SK-N-SH treated with all-trans-retinoic acid at 6 μM for 48 hours (cell line): ENCODE measurements at regions not wholly inside any gene's neighbourhood (a gene's known extent, or its start where the extent isn't known, plus 50 kb on each side); places are given as distances from the start of the nearest gene placed in this dataset.

ENCODE experiments used
- ATAC-seq: fragments of 200-7000 bp; cut with Tn5 transposase; 3 replicates; pipeline ENCODE4 v1.9.1; 2020; ENCODE audit warnings: mild to moderate bottlenecking, moderate library complexity
- ARNTL ChIP-seq: fragments of 450-650 bp; formaldehyde crosslinking; IDR thresholded peaks from 2 replicates; pipeline ENCODE4 v1.5.0; 2020; ENCODE audit warnings: low read depth, mild to moderate bottlenecking, moderate library complexity, borderline replicate concordance
- BACH2 ChIP-seq: fragments of 250-450 bp; sonication (Bioruptor Pico); IDR thresholded peaks from 2 replicates; pipeline ENCODE4 v1.9.0; 2021; ENCODE audit warnings: mild to moderate bottlenecking, borderline replicate concordance
- CSDC2 ChIP-seq: fragments of 250-450 bp; sonication (Bioruptor Pico); IDR thresholded peaks from 2 replicates; pipeline ENCODE4 v1.5.0; 2020; ENCODE audit warnings: mild to moderate bottlenecking, moderate library complexity
- GLIS3 ChIP-seq: fragments of 250-450 bp; sonication (Bioruptor Pico); IDR thresholded peaks from 2 replicates; pipeline ENCODE4 v1.5.0; 2020; ENCODE audit warnings: mild to moderate bottlenecking, moderate library complexity
- ISL1 ChIP-seq: fragments of 250-450 bp; sonication (Bioruptor Pico); IDR thresholded peaks from 2 replicates; pipeline ENCODE4 v2.1.2; 2022; ENCODE audit warnings: mild to moderate bottlenecking, moderate library complexity
- OSR1 ChIP-seq: fragments of 250-450 bp; sonication (Bioruptor Pico); IDR thresholded peaks from 2 replicates; pipeline ENCODE4 v1.8.0; 2022; ENCODE audit warnings: moderate library complexity, mild to moderate bottlenecking, inconsistent platforms
- PPARA ChIP-seq: fragments of 250-450 bp; sonication (Bioruptor Pico); IDR thresholded peaks from 2 replicates; pipeline ENCODE4 v1.5.0; 2020; ENCODE audit warnings: mild to moderate bottlenecking, borderline replicate concordance
- RARB ChIP-seq: fragments of 250-450 bp; sonication (Bioruptor Pico); IDR thresholded peaks from 2 replicates; pipeline ENCODE4 v1.8.0; 2021; ENCODE audit warnings: mild to moderate bottlenecking, moderate library complexity
- SNAI2 ChIP-seq: fragments of 250-450 bp; sonication (Bioruptor Pico); IDR thresholded peaks from 2 replicates; pipeline ENCODE4 v1.5.0; 2020; ENCODE audit warnings: mild to moderate bottlenecking, moderate library complexity
- TCF4 ChIP-seq: fragments of 250-450 bp; sonication (Bioruptor Pico); IDR thresholded peaks from 2 replicates; pipeline ENCODE4 v1.8.0; 2021; ENCODE audit warnings: mild to moderate bottlenecking, moderate library complexity, borderline replicate concordance
- TOX ChIP-seq: fragments of 250-450 bp; sonication (Bioruptor Pico); IDR thresholded peaks from 2 replicates; pipeline ENCODE4 v1.8.0; 2021; ENCODE audit warnings: mild to moderate bottlenecking, moderate library complexity, borderline replicate concordance
- ZC3H10 ChIP-seq: fragments of 250-450 bp; sonication (Bioruptor Pico); IDR thresholded peaks from 2 replicates; pipeline ENCODE4 v1.5.1; 2021; ENCODE audit warnings: mild to moderate bottlenecking, moderate library complexity
- ZFP3 ChIP-seq: fragments of 250-450 bp; sonication (Bioruptor Pico); IDR thresholded peaks from 2 replicates; pipeline ENCODE4 v1.5.0; 2020; ENCODE audit warnings: mild to moderate bottlenecking, moderate library complexity
- ZFP30 ChIP-seq: fragments of 450-650 bp; formaldehyde crosslinking; IDR thresholded peaks from 2 replicates; pipeline ENCODE4 v1.5.0; 2022; ENCODE audit warnings: mild to moderate bottlenecking, moderate library complexity
- ZNF565 ChIP-seq: fragments of 450-650 bp; formaldehyde crosslinking; conservative IDR thresholded peaks from 2 replicates; pipeline ENCODE4 v1.5.0; 2020; ENCODE audit warnings: low read depth, mild to moderate bottlenecking, moderate library complexity
- ZNF70 ChIP-seq: fragments of 450-650 bp; formaldehyde crosslinking; IDR thresholded peaks from 2 replicates; pipeline ENCODE4 v1.5.0; 2020; ENCODE audit warnings: mild to moderate bottlenecking, moderate library complexity
- TF ChIP-seq, protein P1 (sequence below): fragments of 250-450 bp; sonication (Bioruptor Pico); IDR thresholded peaks from 2 replicates; pipeline ENCODE4 v1.5.1; 2021; ENCODE audit warnings: mild to moderate bottlenecking, moderate library complexity
- TF ChIP-seq, protein P2 (sequence below): fragments of 250-450 bp; sonication (Bioruptor Pico); IDR thresholded peaks from 2 replicates; pipeline ENCODE4 v1.8.0; 2020; ENCODE audit warnings: mild to moderate bottlenecking, moderate library complexity, borderline replicate concordance
- TF ChIP-seq, protein P3 (sequence below): fragments of 250-450 bp; sonication (Bioruptor Pico); IDR thresholded peaks from 2 replicates; pipeline ENCODE4 v1.5.1; 2020; ENCODE audit warnings: low read depth, mild to moderate bottlenecking, moderate library complexity

DNA sequence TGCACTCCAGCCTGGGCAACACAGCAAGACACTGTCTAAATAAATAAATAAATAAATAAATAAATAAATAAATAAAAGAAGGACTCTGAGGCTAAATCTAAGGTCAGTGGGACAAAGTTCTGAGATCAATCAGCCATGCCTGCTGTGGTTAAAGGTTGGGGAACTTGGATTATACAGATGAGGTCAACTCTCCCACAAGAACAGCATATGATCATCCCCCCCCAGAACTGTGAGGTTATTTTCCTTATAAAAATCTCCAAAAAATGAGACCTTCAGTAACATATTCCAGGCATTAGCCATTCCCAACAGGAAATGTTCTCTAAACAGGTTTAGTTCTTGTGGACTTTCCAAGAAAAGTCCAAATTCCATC lies 90.3 kb downstream of the C16orf95 start (continued):
- TF ChIP-seq, protein P1, sequence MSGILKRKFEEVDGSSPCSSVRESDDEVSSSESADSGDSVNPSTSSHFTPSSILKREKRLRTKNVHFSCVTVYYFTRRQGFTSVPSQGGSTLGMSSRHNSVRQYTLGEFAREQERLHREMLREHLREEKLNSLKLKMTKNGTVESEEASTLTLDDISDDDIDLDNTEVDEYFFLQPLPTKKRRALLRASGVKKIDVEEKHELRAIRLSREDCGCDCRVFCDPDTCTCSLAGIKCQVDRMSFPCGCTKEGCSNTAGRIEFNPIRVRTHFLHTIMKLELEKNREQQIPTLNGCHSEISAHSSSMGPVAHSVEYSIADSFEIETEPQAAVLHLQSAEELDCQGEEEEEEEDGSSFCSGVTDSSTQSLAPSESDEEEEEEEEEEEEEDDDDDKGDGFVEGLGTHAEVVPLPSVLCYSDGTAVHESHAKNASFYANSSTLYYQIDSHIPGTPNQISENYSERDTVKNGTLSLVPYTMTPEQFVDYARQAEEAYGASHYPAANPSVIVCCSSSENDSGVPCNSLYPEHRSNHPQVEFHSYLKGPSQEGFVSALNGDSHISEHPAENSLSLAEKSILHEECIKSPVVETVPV, result no peak

DNA sequence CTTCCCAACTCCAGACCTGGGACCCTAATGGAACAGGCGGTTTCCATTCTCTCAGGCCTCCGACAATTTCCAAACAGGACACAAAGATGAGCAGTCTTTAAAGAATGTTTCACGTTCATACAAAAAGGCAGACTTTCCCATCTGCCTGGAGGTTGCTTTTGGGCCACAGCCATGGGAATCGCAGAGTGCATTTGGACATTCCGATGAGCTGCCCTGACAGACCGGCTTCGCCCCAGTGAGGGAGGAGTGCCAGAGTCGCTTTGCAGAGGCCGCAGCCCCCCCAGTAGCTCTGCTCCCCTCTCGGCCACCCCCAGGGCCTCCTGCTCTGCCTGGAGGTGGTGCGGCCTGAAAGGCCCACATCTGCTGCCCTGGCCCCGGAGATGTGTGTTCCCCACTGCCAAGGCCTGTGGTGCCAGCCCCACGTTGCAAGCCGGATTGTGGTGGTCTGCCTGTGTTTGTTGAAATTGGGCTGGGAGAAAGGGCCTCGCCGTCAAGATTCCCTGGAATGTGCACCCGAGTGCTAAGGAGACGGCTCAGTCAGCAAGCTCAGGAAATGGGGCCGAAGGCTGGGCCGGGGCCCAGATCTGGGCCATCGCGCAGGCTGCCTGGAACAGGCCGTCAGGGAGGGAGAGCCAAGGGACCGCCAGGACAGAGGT lies 89.8 kb downstream of the C16orf95 start:
- no peak for TF ChIP-seq ZC3H10 (CRISPR knock-in tag)
- TF ChIP-seq ZNF70 (CRISPR knock-in tag), result no peak
- TF ChIP-seq CSDC2, result no peak
- no peak for TF ChIP-seq GLIS3 (CRISPR knock-in tag)
- TF ChIP-seq ZFP3 (CRISPR knock-in tag), result no peak
- no peak for TF ChIP-seq ZNF565 (CRISPR knock-in tag)
- TF ChIP-seq, protein P1, result no peak
- TF ChIP-seq TCF4, result no peak
- TF ChIP-seq, protein P2, sequence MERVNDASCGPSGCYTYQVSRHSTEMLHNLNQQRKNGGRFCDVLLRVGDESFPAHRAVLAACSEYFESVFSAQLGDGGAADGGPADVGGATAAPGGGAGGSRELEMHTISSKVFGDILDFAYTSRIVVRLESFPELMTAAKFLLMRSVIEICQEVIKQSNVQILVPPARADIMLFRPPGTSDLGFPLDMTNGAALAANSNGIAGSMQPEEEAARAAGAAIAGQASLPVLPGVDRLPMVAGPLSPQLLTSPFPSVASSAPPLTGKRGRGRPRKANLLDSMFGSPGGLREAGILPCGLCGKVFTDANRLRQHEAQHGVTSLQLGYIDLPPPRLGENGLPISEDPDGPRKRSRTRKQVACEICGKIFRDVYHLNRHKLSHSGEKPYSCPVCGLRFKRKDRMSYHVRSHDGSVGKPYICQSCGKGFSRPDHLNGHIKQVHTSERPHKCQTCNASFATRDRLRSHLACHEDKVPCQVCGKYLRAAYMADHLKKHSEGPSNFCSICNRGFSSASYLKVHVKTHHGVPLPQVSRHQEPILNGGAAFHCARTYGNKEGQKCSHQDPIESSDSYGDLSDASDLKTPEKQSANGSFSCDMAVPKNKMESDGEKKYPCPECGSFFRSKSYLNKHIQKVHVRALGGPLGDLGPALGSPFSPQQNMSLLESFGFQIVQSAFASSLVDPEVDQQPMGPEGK (CRISPR knock-in tag), result no peak
- TF ChIP-seq RARB (CRISPR knock-in tag), result no peak
- TF ChIP-seq BACH2, result no peak
- TF ChIP-seq SNAI2, result no peak
- ATAC-seq, result no peak

DNA sequence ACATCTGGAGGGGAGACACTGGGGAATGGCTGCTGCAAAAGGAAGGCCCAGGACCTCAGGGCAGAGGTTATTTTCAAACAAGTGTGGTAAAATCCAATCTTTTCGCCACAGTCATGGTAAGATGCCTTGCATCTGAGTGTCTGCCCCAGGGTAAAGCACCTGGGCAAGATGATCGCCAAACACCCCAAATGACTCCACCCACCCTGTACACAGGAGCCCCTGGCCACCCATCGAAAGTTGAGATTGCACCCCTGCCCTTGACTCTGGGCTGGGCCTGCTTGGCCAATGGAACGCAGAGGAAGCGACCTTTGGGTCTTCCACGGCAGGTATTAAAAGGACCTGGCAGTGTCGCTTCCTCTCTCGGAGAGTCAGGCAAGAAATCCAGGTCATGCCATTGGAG lies 88.8 kb downstream of the C16orf95 start:
- no peak for ATAC-seq
- TF ChIP-seq ARNTL (CRISPR knock-in tag) (no peak), TOX (no peak)

DNA sequence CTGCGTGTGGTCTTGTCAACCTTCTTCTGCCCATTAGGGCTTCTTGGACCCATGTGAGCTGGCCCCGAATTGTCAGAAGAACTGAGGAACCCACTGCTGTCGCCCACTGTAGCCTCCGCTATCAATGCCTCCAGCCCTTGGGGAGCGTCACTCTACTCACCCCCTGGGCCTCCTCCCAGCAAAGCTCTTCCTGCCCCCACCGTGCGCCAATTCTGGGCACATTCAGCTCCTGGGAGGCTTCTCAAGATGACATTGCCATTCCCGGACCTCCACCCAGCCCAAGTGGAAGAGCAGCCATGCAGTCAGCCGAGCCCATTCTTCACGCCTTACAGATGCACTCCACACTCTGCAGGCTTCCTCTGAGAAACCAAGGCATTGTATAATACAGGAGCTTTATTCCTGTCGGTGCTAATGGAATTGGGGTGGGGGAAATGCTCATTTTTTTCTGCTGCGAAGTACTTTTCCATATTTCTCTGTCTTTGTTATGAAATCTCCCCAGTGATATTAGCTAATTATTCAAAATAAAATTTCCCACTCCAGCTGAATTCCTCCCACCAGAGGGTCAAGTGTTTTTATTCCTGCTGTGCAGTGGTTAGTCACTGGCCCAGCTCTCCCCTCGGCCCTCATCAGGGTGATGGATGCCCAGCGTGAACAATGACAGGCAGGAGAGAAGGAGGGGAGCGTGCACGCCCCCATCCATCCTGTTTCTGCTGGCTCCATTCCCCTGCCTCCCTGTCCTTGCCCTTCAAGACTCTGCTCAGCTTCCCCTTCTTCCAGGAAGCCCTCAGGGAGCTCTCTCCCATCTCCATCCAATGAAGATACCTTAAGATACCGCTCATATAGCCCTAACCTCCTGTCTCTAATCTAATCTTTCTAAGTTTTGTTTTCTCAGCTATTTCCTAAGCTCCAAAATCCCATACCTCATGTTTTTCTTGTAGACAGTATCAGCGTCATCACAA lies 87.7 kb downstream of the C16orf95 start:
- ATAC-seq, result no peak
- TF ChIP-seq PPARA (CRISPR knock-in tag), result no peak
- TF ChIP-seq ZC3H10 (CRISPR knock-in tag), result no peak
- TF ChIP-seq GLIS3 (CRISPR knock-in tag), result no peak
- TF ChIP-seq ZFP30 (CRISPR knock-in tag), result no peak

DNA sequence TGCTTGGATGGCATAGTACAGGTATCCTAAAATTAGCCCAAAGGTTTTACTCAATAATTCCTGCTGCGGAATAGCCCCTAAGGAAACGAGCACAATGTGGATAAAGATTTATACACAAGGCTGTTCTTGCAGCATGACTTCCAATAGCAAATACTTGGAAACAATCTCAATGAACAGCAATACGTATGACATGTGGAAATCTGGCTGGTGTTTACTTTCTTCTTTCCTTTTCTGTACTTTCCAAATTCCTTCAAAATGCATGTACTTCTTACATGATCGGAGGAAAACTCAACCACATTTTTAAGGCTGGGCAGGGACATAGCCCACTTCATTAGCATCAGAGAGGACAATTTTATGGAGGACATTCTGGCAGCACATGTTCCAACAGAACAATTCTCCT lies 86.6 kb downstream of the C16orf95 start:
- TF ChIP-seq RARB (CRISPR knock-in tag) (no peak), ZNF70 (CRISPR knock-in tag) (no peak), ISL1 (CRISPR knock-in tag) (no peak), ARNTL (CRISPR knock-in tag) (no peak)
- TF ChIP-seq, protein P3, sequence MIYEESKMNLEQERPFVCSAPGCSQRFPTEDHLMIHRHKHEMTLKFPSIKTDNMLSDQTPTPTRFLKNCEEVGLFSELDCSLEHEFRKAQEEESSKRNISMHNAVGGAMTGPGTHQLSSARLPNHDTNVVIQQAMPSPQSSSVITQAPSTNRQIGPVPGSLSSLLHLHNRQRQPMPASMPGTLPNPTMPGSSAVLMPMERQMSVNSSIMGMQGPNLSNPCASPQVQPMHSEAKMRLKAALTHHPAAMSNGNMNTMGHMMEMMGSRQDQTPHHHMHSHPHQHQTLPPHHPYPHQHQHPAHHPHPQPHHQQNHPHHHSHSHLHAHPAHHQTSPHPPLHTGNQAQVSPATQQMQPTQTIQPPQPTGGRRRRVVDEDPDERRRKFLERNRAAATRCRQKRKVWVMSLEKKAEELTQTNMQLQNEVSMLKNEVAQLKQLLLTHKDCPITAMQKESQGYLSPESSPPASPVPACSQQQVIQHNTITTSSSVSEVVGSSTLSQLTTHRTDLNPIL (CRISPR knock-in tag), result no peak
- no peak for ATAC-seq

DNA sequence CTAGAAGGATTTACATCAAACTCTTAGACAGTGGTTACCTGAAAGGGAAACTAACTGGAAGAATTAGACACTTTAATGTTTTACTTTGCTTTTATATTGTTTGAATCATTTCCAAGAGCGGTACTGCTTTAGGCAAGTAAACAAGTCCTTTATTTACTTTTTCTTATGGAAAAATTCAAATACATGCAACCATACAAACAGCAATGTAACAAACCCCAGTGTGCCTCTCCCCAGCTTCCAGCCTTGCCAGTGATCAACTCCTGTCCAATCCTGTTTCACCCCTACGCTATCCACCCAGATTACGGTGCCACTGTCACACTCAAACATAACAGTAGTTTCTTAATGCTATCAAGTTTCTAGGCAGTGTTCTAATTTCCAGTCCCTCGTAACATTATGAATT lies 85.9 kb downstream of the C16orf95 start:
- no peak for ATAC-seq
- TF ChIP-seq GLIS3 (CRISPR knock-in tag) (no peak), ZC3H10 (CRISPR knock-in tag) (no peak), ARNTL (CRISPR knock-in tag) (no peak), OSR1 (CRISPR knock-in tag) (no peak), CSDC2 (no peak), ZNF565 (CRISPR knock-in tag) (no peak)
- TF ChIP-seq, protein P3 (CRISPR knock-in tag), result no peak
- TF ChIP-seq, protein P1, result no peak
